ENCODE measurements at regions not wholly inside any gene's neighbourhood (a gene's known extent, or its start where the extent isn't known, plus 50 kb on each side); places are given as distances from the start of the nearest gene placed in this dataset.

DNA sequence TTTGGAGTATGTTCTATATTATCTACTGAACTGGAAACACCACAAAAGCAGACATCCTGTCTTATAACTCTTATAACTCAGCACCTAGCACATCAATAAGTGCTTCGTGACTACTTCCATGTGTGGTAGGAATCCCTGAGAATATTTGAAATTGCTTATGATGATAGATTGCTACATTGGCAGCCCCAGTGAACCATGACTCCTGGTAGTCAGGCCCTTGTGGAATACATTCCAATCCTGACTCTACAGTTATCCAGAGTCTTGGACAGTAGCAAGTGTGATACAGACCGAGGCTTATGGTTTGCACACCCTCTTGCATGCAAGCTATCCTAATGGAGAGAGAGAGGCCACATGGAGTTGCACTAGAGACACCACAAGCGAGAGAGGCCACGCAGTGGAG lies 59.5 kb upstream of the PHF21A start:
- H3K4me3 ChIP-seq (replicated peaks in 1 of 3; ENCODE audit: insufficient read depth in 1 of 3, low read depth in 1 of 3, low read length in 3 of 3), result no peak overlapping the region
- CTCF ChIA-PET, result interaction anchor here (1.1 kb wide), 1 partner anchor 15 kb away, joined by 4 read pairs; no protein-coding TSS in a partner anchor
- TF ChIP-seq, protein P1, sequence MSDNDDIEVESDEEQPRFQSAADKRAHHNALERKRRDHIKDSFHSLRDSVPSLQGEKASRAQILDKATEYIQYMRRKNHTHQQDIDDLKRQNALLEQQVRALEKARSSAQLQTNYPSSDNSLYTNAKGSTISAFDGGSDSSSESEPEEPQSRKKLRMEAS (IDR thresholded peaks at IDR 0.05; ENCODE audit: insufficient read depth, insufficient read length), result no peak
- TF ChIP-seq EZH2 (IDR thresholded peaks at IDR 0.05; ENCODE audit: borderline replicate concordance, low read depth, low read length, severe bottlenecking) (no peak), MYC (IDR thresholded peaks at IDR 0.05; ENCODE audit: low read depth, low read length) (no peak)

DNA sequence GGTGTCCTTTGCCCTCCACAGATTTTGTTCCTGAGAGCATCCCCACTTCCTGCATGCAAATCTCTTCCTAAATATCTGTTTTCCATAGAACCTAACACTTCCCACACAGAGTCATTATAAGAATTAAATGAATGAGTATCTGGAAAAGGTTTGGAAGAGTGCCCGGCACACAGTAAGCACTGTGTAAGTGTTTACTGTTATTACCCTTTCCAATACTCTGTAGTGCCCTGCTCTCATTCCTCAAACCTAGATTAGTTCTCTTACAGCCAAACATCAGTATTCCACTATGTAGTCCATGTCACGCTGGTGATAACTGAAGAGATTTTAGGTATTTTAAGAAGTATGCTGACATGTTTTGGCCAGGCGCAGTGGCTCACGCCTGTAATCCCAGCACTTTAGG lies 57.3 kb upstream of the PHF21A start:
- H3K4me1 ChIP-seq (ENCODE audit: control insufficient read depth, extremely low read depth, insufficient read depth, low read length), result no peaks in the 10 kb centered on the region
- BruUV-seq (replicated peaks), result no TSS peak
- no peak overlapping the region for H3K27ac ChIP-seq (ENCODE audit: insufficient read depth, low read depth, low read length)
- H3K9me1 ChIP-seq (replicated peaks; ENCODE audit: control insufficient read depth, extremely low read depth, insufficient read depth, low read length), result no peaks in the 10 kb centered on the region
- no peak for FAIRE-seq
- no peaks in the 10 kb centered on the region for H3K36me3 ChIP-seq (ENCODE audit: control insufficient read depth in 2 of 2, extremely low read depth in 1 of 2, insufficient read depth in 2 of 2, low read length in 2 of 2)
- no peak overlapping the region for H3K4me2 ChIP-seq (ENCODE audit: insufficient read depth, low read length)
- H3K79me2 ChIP-seq (ENCODE audit: control insufficient read depth, insufficient read depth, low read length), result no peaks in the 10 kb centered on the region
- no peak for DNase-seq (ENCODE audit: low read depth, low spot score)
- no peak for TF ChIP-seq JUN (IDR thresholded peaks at IDR 0.05; ENCODE audit: borderline replicate concordance, insufficient read depth, insufficient read length, low read depth)
- no peak for TF ChIP-seq EZH2 (IDR thresholded peaks at IDR 0.05; ENCODE audit: borderline replicate concordance, low read depth, low read length, severe bottlenecking)
- TF ChIP-seq, protein P1 (IDR thresholded peaks at IDR 0.05; ENCODE audit: insufficient read depth, insufficient read length), result no peak
- TF ChIP-seq POLR2A (IDR thresholded peaks at IDR 0.05; ENCODE audit: low read depth, low read length), result no peak
- TF ChIP-seq, protein P2, sequence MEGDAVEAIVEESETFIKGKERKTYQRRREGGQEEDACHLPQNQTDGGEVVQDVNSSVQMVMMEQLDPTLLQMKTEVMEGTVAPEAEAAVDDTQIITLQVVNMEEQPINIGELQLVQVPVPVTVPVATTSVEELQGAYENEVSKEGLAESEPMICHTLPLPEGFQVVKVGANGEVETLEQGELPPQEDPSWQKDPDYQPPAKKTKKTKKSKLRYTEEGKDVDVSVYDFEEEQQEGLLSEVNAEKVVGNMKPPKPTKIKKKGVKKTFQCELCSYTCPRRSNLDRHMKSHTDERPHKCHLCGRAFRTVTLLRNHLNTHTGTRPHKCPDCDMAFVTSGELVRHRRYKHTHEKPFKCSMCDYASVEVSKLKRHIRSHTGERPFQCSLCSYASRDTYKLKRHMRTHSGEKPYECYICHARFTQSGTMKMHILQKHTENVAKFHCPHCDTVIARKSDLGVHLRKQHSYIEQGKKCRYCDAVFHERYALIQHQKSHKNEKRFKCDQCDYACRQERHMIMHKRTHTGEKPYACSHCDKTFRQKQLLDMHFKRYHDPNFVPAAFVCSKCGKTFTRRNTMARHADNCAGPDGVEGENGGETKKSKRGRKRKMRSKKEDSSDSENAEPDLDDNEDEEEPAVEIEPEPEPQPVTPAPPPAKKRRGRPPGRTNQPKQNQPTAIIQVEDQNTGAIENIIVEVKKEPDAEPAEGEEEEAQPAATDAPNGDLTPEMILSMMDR (IDR thresholded peaks at IDR 0.05; ENCODE audit: extremely low read depth in 1 of 2, insufficient read depth in 1 of 2, low read depth in 1 of 2, low read length in 2 of 2), result no peak
- no peak for TF ChIP-seq GATA2 (IDR thresholded peaks at IDR 0.05; ENCODE audit: insufficient read depth, insufficient read length, low read depth, low read length)
- TF ChIP-seq MYC (IDR thresholded peaks at IDR 0.05; ENCODE audit: low read depth, low read length), result no peak
- no peak for TF ChIP-seq FOS (IDR thresholded peaks at IDR 0.05; ENCODE audit: borderline replicate concordance, insufficient read depth, low read length)
- no peak for TF ChIP-seq POLR2AphosphoS5 (IDR thresholded peaks at IDR 0.05; ENCODE audit: insufficient read depth, low read depth, low read length)
- H2AFZ ChIP-seq (ENCODE audit: low read depth, low read length), result no peak overlapping the region
- no peaks in the 10 kb centered on the region for H4K20me1 ChIP-seq (replicated peaks; ENCODE audit: control insufficient read depth, extremely low read depth, insufficient read depth, low read length)
- H3K9ac ChIP-seq (replicated peaks; ENCODE audit: extremely low read depth, insufficient read depth, low read length), result no peak overlapping the region
- ChIA-PET CTCF (no interaction called here), POLR2A (no interaction called here)
- no peaks in the 10 kb centered on the region for H3K9me3 ChIP-seq (replicated peaks; ENCODE audit: control insufficient read depth, insufficient read depth, low read length)
- intact Hi-C loops (cut with micrococcal nuclease) (no loop called here), dilution Hi-C loops (cut with MboI; ENCODE audit: extremely low pct_ligation_motif_present, low sequenced_read_pairs) (no loop called here)
- H3K27me3 ChIP-seq (ENCODE audit: control insufficient read depth in 2 of 2, insufficient read depth in 2 of 2, low read length in 2 of 2), result peaks cover 8 to 11% of the 10 kb centered on the region in 2 experiments
- H3K4me3 ChIP-seq (replicated peaks in 1 of 3; ENCODE audit: insufficient read depth in 1 of 3, low read depth in 1 of 3, low read length in 3 of 3), result no peak overlapping the region

More for the DNA sequence above, 59.5 kb upstream of the PHF21A start:
- POLR2A ChIA-PET, result no interaction called here
- DNase-seq (ENCODE audit: low read depth, low spot score) (no peak), FAIRE-seq (no peak)
- Histone ChIP-seq H3K9ac (replicated peaks; ENCODE audit: extremely low read depth, insufficient read depth, low read length) (no peak overlapping the region), H3K36me3 (ENCODE audit: control insufficient read depth in 2 of 2, extremely low read depth in 1 of 2, insufficient read depth in 2 of 2, low read length in 2 of 2) (no peaks in the 10 kb centered on the region), H3K79me2 (ENCODE audit: control insufficient read depth, insufficient read depth, low read length) (no peaks in the 10 kb centered on the region), H3K27ac (ENCODE audit: insufficient read depth, low read depth, low read length) (no peak overlapping the region), H3K9me3 (replicated peaks; ENCODE audit: control insufficient read depth, insufficient read depth, low read length) (no peaks in the 10 kb centered on the region), H4K20me1 (replicated peaks; ENCODE audit: control insufficient read depth, extremely low read depth, insufficient read depth, low read length) (no peaks in the 10 kb centered on the region), H3K4me2 (ENCODE audit: insufficient read depth, low read length) (no peak overlapping the region), H3K27me3 (ENCODE audit: control insufficient read depth in 2 of 2, insufficient read depth in 2 of 2, low read length in 2 of 2) (peaks cover 12 to 19% of the 10 kb centered on the region in 2 experiments), H3K9me1 (replicated peaks; ENCODE audit: control insufficient read depth, extremely low read depth, insufficient read depth, low read length) (no peaks in the 10 kb centered on the region), H3K4me1 (ENCODE audit: control insufficient read depth, extremely low read depth, insufficient read depth, low read length) (no peaks in the 10 kb centered on the region), H2AFZ (ENCODE audit: low read depth, low read length) (no peak overlapping the region)
- dilution Hi-C loops (cut with MboI; ENCODE audit: extremely low pct_ligation_motif_present, low sequenced_read_pairs), result no loop called here
- intact Hi-C loops (cut with micrococcal nuclease), result no loop called here
- BruUV-seq (replicated peaks), result no TSS peak

Data from endothelial cell of umbilical vein (primary cell).